BE2C (cell line): ENCODE measurements at regions not wholly inside any gene's neighbourhood (a gene's known extent, or its start where the extent isn't known, plus 50 kb on each side); places are given as distances from the start of the nearest gene placed in this dataset.

Experiments
- DNase-seq: peaks from one replicate; pipeline ENCODE4 v3.0.0-alpha.2; 2020
- H3K27me3 ChIP-seq: fragments of 250-450 bp; sonication (Bioruptor Pico); 2 replicates; pipeline ENCODE4 v1.5.1; 2020; ENCODE audit warnings: mild to moderate bottlenecking
- H3K36me3 ChIP-seq: fragments of 250-450 bp; sonication (Bioruptor Pico); 2 replicates; pipeline ENCODE4 v1.5.1; 2020; ENCODE audit warnings: mild to moderate bottlenecking
- H3K4me1 ChIP-seq: fragments of 250-450 bp; sonication (Bioruptor Pico); 2 replicates; pipeline ENCODE4 v1.5.1; 2020
- H3K4me3 ChIP-seq: 2 replicates; pipeline ENCODE4 v1.5.1; 2011; ENCODE audit warnings: low read depth, low read length
- H3K9me3 ChIP-seq: fragments of 250-450 bp; sonication (Bioruptor Pico); 2 replicates; pipeline ENCODE4 v1.5.1; 2020
- TF ChIP-seq, protein P1 (sequence below): IDR thresholded peaks from 2 replicates; pipeline ENCODE4 v1.5.1; 2012; ENCODE audit warnings: mild to moderate bottlenecking, low read depth, low read length

DNA sequence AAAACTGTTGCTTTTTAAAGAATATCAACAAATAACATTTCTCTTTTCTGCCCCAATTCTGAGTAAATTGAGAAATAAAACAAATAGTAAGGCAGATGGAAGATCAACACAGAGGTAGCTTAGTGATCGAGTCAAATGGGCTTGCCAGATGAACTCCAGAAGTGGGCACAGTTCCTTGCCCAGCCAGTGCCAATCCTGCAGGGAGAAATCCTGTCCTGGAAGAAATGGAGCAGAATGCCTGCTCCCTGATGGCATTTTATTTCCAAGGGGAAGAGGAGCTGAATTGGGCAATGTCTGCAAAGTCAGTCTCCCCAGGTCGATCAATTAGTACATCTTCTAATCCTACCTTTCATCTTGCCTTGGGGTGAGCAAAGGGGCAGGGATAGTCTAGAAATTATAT is 225.3 kb downstream of the NHLRC3 start:
- Histone ChIP-seq H3K27me3 (no peaks in the 10 kb centered on the region; the same call in 1 of the 2 replicates), H3K4me3 (no peak overlapping the region), H3K36me3 (no peaks in the 10 kb centered on the region), H3K9me3 (no peaks in the 10 kb centered on the region), H3K4me1 (no peaks in the 10 kb centered on the region; the same call in 1 of the 2 replicates)
- TF ChIP-seq, protein P1, sequence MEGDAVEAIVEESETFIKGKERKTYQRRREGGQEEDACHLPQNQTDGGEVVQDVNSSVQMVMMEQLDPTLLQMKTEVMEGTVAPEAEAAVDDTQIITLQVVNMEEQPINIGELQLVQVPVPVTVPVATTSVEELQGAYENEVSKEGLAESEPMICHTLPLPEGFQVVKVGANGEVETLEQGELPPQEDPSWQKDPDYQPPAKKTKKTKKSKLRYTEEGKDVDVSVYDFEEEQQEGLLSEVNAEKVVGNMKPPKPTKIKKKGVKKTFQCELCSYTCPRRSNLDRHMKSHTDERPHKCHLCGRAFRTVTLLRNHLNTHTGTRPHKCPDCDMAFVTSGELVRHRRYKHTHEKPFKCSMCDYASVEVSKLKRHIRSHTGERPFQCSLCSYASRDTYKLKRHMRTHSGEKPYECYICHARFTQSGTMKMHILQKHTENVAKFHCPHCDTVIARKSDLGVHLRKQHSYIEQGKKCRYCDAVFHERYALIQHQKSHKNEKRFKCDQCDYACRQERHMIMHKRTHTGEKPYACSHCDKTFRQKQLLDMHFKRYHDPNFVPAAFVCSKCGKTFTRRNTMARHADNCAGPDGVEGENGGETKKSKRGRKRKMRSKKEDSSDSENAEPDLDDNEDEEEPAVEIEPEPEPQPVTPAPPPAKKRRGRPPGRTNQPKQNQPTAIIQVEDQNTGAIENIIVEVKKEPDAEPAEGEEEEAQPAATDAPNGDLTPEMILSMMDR, result no peak
- DNase-seq, result no peak

DNA sequence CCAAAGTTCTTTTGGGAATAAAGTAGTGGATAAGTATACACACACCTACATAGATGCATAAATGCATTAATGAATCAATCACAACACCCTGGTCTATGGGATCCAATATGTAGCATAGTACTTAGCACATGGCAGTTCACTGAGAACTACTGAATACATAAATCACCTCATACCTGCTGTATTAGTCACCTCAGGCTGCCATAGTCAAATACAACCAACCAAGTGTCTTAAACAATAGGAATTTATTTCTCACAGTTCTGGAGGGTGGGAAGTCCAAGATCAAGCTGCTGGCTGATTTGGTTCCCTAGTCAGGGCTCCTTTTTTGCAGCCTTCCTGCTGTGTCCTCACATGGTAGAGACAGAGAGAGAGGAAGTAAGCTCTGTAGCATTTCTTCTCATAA is 228.2 kb downstream of the NHLRC3 start:
- TF ChIP-seq, protein P1, result no peak
- H3K4me3 ChIP-seq, result no peak overlapping the region
- no peaks in the 10 kb centered on the region; the same call in 1 of the 2 replicates for H3K27me3 ChIP-seq
- no peak for DNase-seq
- no peaks in the 10 kb centered on the region for H3K9me3 ChIP-seq
- H3K36me3 ChIP-seq, result no peaks in the 10 kb centered on the region
- H3K4me1 ChIP-seq, result no peaks in the 10 kb centered on the region; the same call in 1 of the 2 replicates

DNA sequence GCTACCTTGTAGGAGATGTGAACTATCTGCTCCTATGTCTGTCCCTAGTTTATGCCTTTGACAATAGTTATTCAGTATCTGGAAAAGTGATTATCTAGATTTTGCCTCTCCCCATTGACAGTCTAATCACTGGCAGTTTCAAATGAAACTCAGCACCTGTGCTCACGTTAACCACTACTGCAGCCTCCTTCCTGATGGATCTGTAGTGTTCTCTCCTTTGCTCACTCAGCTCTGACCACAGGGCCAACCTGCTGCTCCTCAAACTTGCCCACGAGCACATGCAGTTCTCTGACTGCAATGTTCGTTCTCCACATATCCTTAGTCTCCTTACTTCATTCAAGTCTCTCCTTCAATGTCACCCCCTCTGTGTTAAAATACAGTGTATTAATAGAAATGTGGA is 230.1 kb downstream of the NHLRC3 start:
- Histone ChIP-seq H3K4me1 (no peaks in the 10 kb centered on the region), H3K27me3 (no peaks in the 10 kb centered on the region), H3K9me3 (no peaks in the 10 kb centered on the region), H3K36me3 (no peaks in the 10 kb centered on the region), H3K4me3 (no peak overlapping the region)
- no peak for DNase-seq
- TF ChIP-seq, protein P1, result no peak

DNA sequence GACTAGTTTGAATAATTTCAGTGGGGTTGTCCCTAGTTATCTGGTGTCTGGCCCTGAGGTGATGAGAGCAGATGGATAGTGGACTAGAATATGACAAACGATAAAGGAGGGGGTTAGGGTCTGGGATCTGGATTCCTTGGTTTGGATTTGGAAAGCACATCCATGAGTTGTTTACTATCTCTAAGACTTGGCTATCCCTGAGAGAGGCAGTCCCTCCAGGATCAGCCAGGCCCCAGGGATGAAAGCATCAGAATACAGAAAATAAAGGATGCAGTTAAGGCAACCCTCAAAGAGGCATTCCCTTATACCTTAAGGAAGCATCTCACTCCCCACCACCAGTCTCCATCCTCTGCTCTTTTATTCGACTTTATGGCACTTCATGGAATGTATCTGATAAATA is 230.7 kb downstream of the NHLRC3 start:
- Histone ChIP-seq H3K4me3 (no peak overlapping the region), H3K36me3 (no peaks in the 10 kb centered on the region), H3K4me1 (no peaks in the 10 kb centered on the region), H3K9me3 (no peaks in the 10 kb centered on the region), H3K27me3 (peaks cover 5% of the 10 kb centered on the region; the same call in 1 of the 2 replicates)
- no peak for DNase-seq
- TF ChIP-seq, protein P1, result no peak

DNA sequence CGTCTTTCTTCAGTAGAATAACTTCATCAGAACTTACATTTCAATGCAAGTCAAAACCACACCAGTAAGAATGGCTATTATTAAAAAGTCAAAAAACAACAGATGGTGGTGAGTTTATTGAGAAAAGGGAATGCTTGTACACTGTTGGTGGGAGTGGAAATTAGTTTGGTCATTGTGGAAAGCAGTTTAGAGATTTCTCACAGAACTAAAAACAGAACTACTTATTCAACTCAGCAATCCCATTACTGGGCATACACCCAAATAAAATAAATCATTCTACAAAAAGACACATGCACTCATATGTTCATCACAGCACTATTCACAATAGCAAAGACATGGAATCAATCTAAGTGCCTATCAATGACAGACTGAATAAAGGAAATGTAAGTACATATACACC is 231.2 kb downstream of the NHLRC3 start:
- Histone ChIP-seq H3K36me3 (no peaks in the 10 kb centered on the region), H3K4me1 (no peaks in the 10 kb centered on the region)
- TF ChIP-seq, protein P1, result no peak

DNA sequence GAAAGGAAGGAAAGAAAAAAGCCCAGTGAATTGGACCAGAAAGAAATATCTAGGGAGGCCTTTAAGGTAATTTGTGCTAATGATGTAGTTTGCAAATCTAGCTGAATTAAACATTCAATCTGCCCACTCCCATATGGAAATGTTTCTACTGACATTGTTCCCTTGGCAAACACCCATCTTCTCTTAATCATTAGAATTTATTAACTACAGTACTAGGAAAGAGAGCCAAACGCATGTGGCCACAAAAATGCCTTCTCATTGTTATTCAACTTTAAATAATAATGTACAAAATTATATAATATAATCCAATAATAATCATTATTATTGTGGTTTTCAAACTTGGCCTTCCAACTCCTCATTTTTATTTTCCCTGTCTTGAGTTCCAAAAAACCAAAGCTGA is 234.7 kb downstream of the NHLRC3 start:
- no peak overlapping the region for H3K4me3 ChIP-seq
- no peaks in the 10 kb centered on the region for H3K4me1 ChIP-seq
- TF ChIP-seq, protein P1, result no peak
- DNase-seq, result no peak
- peaks cover 5% of the 10 kb centered on the region; the same call in 1 of the 2 replicates for H3K27me3 ChIP-seq
- no peaks in the 10 kb centered on the region for H3K9me3 ChIP-seq
- no peaks in the 10 kb centered on the region for H3K36me3 ChIP-seq

More for the DNA sequence above, 231.2 kb downstream of the NHLRC3 start:
- H3K4me3 ChIP-seq, result no peak overlapping the region
- no peaks in the 10 kb centered on the region for H3K9me3 ChIP-seq
- DNase-seq, result no peak
- H3K27me3 ChIP-seq, result peaks cover 5% of the 10 kb centered on the region; the same call in 1 of the 2 replicates
